Spleen (tissue), 11 donors: ENCODE measurements at regions not wholly inside any gene's neighbourhood (a gene's known extent, or its start where the extent isn't known, plus 50 kb on each side); places are given as distances from the start of the nearest gene placed in this dataset.

Source experiments
- DNase-seq: peaks from one replicate; pipeline ENCODE4 v3.0.0-alpha.2; 2020
- H3K27ac ChIP-seq, 8 donors: fragments of 200-600 bp; sonication (generic) in 7 of 8; 1 replicate in 4 of 8; 2 replicates in 4 of 8; pipeline versions ENCODE4 v1.5.0 to v1.8.0; 2016 to 2021; ENCODE audit warnings: inconsistent platforms in 4 of 8, mild to moderate bottlenecking in 4 of 8, moderate library complexity in 1 of 8
- H3K27me3 ChIP-seq, 7 donors: fragments of 200-600 bp; sonication (generic) in 6 of 7; replicated peaks in 1 of 7; 1 replicate in 4 of 7; 2 replicates in 3 of 7; pipeline versions ENCODE4 v1.5.0 to v1.8.0; 2016 to 2021; ENCODE audit warnings: inconsistent platforms in 3 of 7, mild to moderate bottlenecking in 1 of 7
- H3K36me3 ChIP-seq, 6 donors: fragments of 200-600 bp; sonication (generic) in 5 of 6; 1 replicate in 4 of 6; 2 replicates in 2 of 6; pipeline versions ENCODE4 v1.5.0 to v1.8.0; 2016 to 2021; ENCODE audit warnings: inconsistent platforms in 2 of 6
- H3K4me1 ChIP-seq, 6 donors: fragments of 200-600 bp; sonication (generic) in 5 of 6; 1 replicate in 3 of 6; 2 replicates in 3 of 6; pipeline versions ENCODE4 v1.5.0 to v1.8.0; 2016 to 2021; ENCODE audit warnings: inconsistent platforms in 3 of 6
- H3K4me3 ChIP-seq, 8 donors: fragments of 200-600 bp; sonication (generic) in 7 of 8; 1 replicate in 4 of 8; 2 replicates in 4 of 8; pipeline versions ENCODE4 v1.5.0 to v1.8.0; 2016 to 2021; ENCODE audit warnings: inconsistent platforms in 4 of 8, mild to moderate bottlenecking in 4 of 8, moderate library complexity in 2 of 8
- H3K9me3 ChIP-seq, 8 donors: fragments of 200-600 bp; sonication (generic) in 7 of 8; 1 replicate in 4 of 8; 2 replicates in 4 of 8; pipeline versions ENCODE4 v1.5.0 to v1.8.0; 2016 to 2021; ENCODE audit warnings: inconsistent platforms in 4 of 8
- POLR2A ChIP-seq, 3 donors: fragments of 450-650 bp; IDR thresholded peaks; one replicate each; pipeline ENCODE4 v1.5.1; 2017; ENCODE audit warnings: antibody characterized with exemption in 3 of 3, mild to moderate bottlenecking in 1 of 3
- POLR2AphosphoS5 ChIP-seq, 3 donors: sonication (generic); formaldehyde crosslinking; IDR thresholded peaks; one replicate each; pipeline ENCODE4 v1.5.1; 2017; ENCODE audit warnings: antibody characterized with exemption in 3 of 3
- WGBS, 5 donors: extraction: QIAGEN DNeasy Blood & Tissue Kit in 3 of 5; methylation state at CpG; one replicate each; pipeline versions ENCODE4 v1.1.5 to v1.1.7; 2013 to 2018; 5-methylcytosine and 5-hydroxymethylcytosine counted together
- intact Hi-C: fragments of 100-400 bp; cut with DNase I; formaldehyde crosslinking; loops from one replicate; pipeline ENCODE4 v1.15.0; 2023; ENCODE audit warnings: low total_unique reads
- TF ChIP-seq, protein P1 (sequence below), 11 experiments: fragments of 200-600 bp in 7 of 11; fragments of 450-650 bp in 4 of 11; sonication (generic) in 4 of 11; IDR thresholded peaks in 8 of 11; conservative IDR thresholded peaks in 3 of 11; 1 replicate in 7 of 11; 2 replicates in 4 of 11; pipeline versions ENCODE4 v1.4.0 to v1.8.0; 2016 to 2021; ENCODE audit warnings: antibody characterized with exemption in 11 of 11, inconsistent platforms in 4 of 11, mild to moderate bottlenecking in 1 of 11
- donor health status: healthy with polysubstance abuse.
- donor health status: DM: no; HTN: no; CAD: no; lungs with moderate emphysema.
- donor health status: DM: no; HTN: no; CAD: no.
- donor health status: Bipolar disorder and iron deficiency.
- donor health status: healthy.
- donor health status: DM: no; HTN: no; CAD: no.
- donor health status: DM: yes; HTN: yes; CAD: no.

DNA sequence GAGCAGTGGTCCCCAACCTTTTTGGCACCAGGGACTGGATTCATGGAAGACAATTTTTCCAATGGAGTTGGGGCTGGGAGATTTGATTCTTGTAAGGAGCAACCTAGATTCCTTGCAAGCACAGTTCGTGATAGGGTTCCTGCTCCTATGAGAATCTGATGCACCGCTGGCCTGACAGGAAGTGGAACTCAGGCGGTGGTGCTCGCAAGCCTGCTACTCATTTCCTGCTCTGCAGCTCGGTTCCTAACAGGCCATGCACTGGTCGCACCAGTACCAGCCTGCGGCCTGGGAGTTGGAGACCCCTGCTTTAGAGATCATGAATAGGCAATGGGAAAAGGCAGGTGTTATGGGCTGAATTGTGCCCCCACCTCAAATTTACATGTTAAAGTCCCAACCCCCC, 131.2 kb downstream of the PFDN4 start:
- TF ChIP-seq, protein P1, sequence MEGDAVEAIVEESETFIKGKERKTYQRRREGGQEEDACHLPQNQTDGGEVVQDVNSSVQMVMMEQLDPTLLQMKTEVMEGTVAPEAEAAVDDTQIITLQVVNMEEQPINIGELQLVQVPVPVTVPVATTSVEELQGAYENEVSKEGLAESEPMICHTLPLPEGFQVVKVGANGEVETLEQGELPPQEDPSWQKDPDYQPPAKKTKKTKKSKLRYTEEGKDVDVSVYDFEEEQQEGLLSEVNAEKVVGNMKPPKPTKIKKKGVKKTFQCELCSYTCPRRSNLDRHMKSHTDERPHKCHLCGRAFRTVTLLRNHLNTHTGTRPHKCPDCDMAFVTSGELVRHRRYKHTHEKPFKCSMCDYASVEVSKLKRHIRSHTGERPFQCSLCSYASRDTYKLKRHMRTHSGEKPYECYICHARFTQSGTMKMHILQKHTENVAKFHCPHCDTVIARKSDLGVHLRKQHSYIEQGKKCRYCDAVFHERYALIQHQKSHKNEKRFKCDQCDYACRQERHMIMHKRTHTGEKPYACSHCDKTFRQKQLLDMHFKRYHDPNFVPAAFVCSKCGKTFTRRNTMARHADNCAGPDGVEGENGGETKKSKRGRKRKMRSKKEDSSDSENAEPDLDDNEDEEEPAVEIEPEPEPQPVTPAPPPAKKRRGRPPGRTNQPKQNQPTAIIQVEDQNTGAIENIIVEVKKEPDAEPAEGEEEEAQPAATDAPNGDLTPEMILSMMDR (IDR thresholded peaks at IDR 0.05 in 8 of 11, conservative IDR thresholded peaks at IDR 0.05 in 3 of 11) = no peak
- no peak for TF ChIP-seq POLR2AphosphoS5 (IDR thresholded peaks at IDR 0.05)
- 36 to 72% (median 65%) methylated on average over 7 of the region's 7 CpGs for WGBS, 5 donors
- Histone ChIP-seq H3K27me3 (no peaks in the 10 kb centered on the region), H3K36me3 (no peaks in the 10 kb centered on the region), H3K4me3 (no peak overlapping the region), H3K27ac (no peak overlapping the region), H3K4me1 (no peaks in the 10 kb centered on the region), H3K9me3 (peaks cover 0 to 12% (median 0%) of the 10 kb centered on the region in 8 donors)
- no peak for DNase-seq
- intact Hi-C loops = no loop called here

DNA sequence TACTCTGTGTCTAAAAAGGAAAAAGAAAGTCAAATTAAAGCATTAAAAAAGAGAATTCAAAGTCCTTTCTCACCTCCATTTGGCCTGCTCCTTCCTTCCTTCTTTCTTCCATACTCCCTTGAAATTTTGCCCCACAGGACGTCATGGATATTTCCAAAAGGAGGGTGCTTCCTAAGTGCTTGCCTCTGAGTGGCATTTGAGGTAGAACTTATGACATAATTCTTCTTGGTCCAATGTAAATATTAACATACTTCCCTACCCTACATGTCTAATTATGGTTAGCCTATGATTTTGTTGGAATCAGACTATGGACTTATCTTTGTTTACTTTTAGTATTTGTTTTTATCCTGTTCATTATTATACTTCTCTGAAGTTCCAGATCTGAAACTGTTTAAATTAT, 132.3 kb downstream of the PFDN4 start:
- H3K36me3 ChIP-seq = no peaks in the 10 kb centered on the region
- no peaks in the 10 kb centered on the region for H3K4me1 ChIP-seq
- intact Hi-C loops = no loop called here
- WGBS, 5 donors = 41 to 61% (median 59%) methylated on average over 1 of the region's 1 CpG
- no peaks in the 10 kb centered on the region for H3K27me3 ChIP-seq
- peak overlapping the region in 2 of 8 donors; percentile 13 to 27 for H3K27ac ChIP-seq
- H3K4me3 ChIP-seq = no peak overlapping the region
- H3K9me3 ChIP-seq = peaks cover 0 to 12% (median 0%) of the 10 kb centered on the region in 8 donors
- TF ChIP-seq POLR2AphosphoS5 (IDR thresholded peaks at IDR 0.05) = no peak
- no peak for TF ChIP-seq POLR2A (IDR thresholded peaks at IDR 0.05)
- TF ChIP-seq, protein P1 (IDR thresholded peaks at IDR 0.05 in 8 of 11, conservative IDR thresholded peaks at IDR 0.05 in 3 of 11) = no peak
- no peak for DNase-seq

DNA sequence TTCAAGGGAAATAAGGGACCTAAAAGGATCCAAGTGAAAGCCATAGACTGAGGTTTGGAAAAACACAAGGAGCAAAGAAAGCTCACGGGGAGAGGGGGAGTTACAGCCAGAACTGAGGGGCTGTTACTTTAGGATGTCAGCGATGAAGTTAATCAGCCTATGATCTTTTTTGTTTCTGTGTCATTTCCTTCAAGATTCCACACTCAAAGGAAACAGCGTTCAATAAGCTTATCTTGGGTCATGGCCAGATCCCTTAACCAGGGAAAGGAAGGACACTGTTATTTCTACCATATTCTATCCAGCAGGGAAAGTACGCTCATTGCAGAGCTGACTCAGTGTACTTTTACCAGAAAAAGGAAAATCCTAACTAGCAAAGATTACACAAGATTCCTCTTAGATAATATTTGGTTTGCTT, 132.8 kb downstream of the PFDN4 start:
- intact Hi-C loops = no loop called here

DNA sequence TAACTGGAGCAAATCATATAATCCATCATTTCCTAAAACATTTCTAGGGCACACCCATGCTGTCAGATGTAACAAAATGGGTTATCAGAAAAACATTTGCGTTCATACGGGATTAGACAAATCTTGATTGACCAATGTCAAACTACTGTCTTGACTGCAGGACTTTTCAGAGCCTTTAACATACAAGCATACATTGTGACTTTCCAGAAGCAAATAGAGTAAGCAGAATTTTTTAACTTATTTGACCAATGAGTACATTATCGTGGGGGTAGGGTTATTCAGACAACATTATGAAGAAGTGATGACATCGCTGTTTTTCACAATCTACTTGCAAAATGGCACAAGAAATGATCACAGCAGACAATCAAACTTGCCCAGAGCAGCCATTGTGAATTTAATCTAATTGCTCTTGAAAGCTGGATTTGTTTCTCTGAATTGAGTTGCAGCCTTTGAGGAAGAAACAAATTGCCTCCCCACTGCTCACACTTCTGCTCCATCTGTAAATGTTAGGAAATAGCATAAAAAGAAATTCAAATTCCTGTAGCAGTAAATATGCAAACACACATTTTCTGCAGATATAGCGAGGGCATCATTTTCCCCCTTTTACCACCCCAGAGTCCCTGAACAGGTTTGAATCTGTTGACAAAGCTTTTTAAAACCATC, 133.0 kb upstream of the DOK5 start:
- Histone ChIP-seq H3K36me3 (no peaks in the 10 kb centered on the region), H3K4me1 (no peaks in the 10 kb centered on the region), H3K9me3 (peaks cover 0 to 8% (median 0%) of the 10 kb centered on the region in 8 donors), H3K4me3 (no peak overlapping the region), H3K27ac (no peak overlapping the region), H3K27me3 (no peaks in the 10 kb centered on the region)
- 84 to 94% (median 92%) methylated on average over 5 of the region's 5 CpGs for WGBS, 5 donors
- intact Hi-C loops = no loop called here
- no peak for DNase-seq
- TF ChIP-seq, protein P1 (IDR thresholded peaks at IDR 0.05 in 8 of 11, conservative IDR thresholded peaks at IDR 0.05 in 3 of 11) = no peak
- TF ChIP-seq POLR2A (IDR thresholded peaks at IDR 0.05) (no peak), POLR2AphosphoS5 (IDR thresholded peaks at IDR 0.05) (no peak)

More for the DNA sequence above, 132.8 kb downstream of the PFDN4 start:
- no peak for TF ChIP-seq POLR2AphosphoS5 (IDR thresholded peaks at IDR 0.05)
- no peak for TF ChIP-seq POLR2A (IDR thresholded peaks at IDR 0.05)
- TF ChIP-seq, protein P1 (IDR thresholded peaks at IDR 0.05 in 8 of 11, conservative IDR thresholded peaks at IDR 0.05 in 3 of 11) = no peak
- Histone ChIP-seq H3K4me3 (no peak overlapping the region), H3K27me3 (no peaks in the 10 kb centered on the region), H3K36me3 (no peaks in the 10 kb centered on the region), H3K4me1 (no peaks in the 10 kb centered on the region), H3K9me3 (peaks cover 0 to 12% (median 0%) of the 10 kb centered on the region in 8 donors), H3K27ac (peak overlapping the region in 2 of 8 donors; percentile 13 to 27)
- no peak for DNase-seq
- WGBS, 5 donors = 30 to 40% (median 39%) methylated on average over 4 of the region's 4 CpGs
